Islet precursor cell (in vitro differentiated cells): ENCODE measurements at regions not wholly inside any gene's neighbourhood (a gene's known extent, or its start where the extent isn't known, plus 50 kb on each side); places are given as distances from the start of the nearest gene placed in this dataset.

ENCODE experiments used
- DNase-seq: peaks from one replicate; pipeline ENCODE4 v3.0.0-alpha.2; 2018

- DNase-seq = no peak
Measured at GRCh38 chr3:187465503-187465902, 97.3 kb downstream of the RTP4 start.

DNA sequence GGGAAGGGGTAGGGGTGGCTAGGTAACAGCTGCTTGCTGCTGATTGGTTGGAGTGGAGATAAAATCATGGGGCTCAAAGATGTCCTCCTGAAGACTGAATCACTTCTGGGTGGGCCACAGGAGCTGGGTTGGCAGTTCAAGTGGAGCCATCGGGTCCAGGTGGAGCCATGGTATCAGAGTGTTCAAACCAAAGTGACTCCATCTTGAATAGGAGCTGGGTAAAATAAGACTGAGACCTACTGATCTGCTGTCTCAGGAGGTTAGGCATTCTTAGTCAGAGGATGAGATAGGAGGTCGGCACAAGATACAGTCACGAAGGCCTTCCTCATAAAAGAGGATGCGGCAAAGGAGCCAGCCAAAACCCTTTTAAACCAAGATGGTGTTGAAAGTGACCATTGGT, 96.5 kb downstream of the RTP4 start:
- no peak for DNase-seq

- no peak for DNase-seq
Measured at GRCh38 chr3:187458921-187459320, 90.7 kb downstream of the RTP4 start.

- DNase-seq = no peak
Measured at GRCh38 chr3:187458383-187458782, 90.2 kb downstream of the RTP4 start.

DNA sequence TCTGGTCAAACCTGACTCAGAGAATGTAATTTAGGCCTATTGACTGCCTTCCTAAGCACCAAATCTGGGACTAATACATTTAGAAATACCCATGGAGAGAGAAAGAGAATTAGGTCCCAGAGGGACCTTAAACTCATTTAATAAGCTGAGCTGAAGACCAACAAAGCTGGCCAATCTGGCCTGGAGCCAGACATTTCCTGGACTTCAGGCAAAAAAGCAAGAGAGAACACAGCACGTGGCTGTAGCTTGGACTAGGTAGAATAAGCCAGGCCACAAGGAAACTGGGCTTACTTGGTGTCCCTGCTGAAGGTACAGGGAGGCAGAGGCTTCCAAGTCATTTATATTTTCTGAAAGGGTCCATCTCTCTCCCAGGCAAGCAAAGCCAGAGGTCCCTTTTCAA, 88.1 kb downstream of the RTP4 start:
- DNase-seq = no peak

DNA sequence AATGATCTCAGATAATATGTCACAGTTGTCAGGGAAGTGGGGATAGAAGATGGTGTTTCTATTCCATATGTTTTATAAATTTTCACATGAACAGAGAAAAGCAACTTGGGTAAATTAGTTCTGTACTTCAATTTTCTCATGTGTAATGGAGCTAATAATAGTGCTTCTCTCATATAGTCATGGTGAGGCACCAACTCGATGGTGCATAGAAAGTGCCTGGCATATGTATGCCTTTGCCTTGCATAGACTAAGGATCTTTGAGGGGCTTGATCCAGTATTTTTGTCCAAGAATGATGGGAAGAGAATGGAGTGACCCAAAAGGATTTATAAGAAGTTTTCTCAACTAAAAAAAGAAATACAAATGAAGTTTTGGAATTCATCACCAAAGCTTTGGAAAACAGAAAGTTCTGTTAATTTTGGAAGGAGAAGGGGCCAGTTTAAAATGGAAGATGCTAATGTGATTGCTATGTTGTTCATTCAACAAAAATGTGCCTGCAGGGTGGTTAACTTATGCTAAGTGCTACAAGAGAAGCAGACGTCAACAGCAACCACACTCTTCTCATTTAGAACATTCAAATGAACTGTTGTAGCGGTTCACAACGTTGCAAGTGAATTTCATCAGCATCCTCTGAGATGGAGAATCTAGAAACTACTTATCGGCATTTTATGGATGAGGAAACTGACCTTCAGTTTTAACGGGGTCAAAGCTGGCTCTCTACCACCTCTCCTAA, 86.1 kb downstream of the RTP4 start:
- no peak for DNase-seq

- DNase-seq = no peak
Measured at GRCh38 chr3:187450431-187451190, 82.4 kb downstream of the RTP4 start.

DNA sequence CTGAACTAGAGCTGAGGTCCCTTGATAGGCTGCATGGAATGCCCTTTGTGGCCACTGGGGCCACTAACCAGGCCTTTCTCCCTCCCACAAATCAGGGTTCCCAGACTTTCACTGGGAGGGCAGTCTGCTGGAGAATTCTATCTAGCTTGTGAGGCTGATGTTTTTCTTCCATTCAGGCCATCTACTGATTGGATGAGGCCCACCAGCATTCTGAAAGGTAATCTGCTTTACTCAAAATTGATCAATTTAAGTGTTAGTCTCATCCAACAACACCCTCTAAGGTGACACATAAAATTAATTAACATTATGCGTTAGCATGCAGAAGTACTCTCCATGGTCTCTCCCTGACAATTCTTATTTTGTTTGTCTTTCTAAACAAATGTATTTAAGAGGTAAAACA, 80.5 kb downstream of the RTP4 start:
- DNase-seq = no peak

DNA sequence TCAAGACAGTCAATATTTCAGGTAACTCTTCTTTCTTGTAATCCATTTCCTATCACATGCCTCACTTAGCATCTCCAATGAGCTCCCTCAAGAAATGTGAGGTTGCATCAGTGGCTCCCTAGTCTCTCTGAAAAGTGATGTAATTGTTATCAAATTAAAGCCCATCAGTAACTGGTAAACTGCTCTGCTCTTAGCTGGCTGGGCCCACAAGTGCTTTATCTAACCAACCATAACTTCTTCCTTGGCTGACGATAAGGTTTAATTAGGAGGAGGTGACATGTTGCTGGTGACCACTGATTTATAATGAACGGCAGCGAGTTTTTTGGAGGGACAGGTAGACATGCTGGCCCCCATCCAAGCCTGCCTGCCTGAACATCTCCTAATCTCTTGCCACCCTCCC, 79.6 kb downstream of the RTP4 start:
- no peak for DNase-seq

DNA sequence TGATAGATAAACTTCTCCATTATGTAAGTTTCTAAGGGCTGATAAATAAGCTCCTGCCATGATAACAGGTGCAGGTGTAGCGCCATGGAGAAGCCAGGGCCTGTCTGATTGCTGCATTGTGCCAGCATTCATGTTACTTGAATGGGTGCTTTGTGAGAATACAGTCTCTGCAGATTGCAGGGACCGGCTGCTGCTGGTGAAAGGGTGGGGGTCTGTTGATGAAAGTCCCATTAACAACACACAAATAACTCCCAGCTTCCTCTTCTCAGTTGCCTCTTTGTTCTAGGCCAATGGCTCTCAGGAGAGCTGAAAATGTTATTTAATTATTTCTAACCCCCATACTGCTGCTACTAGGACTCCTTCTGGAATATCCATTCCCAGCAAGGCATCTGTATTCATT, 77.2 kb downstream of the RTP4 start:
- no peak for DNase-seq

- DNase-seq = no peak
Measured at GRCh38 chr3:187434524-187434923, 66.3 kb downstream of the RTP4 start.

- DNase-seq = no peak
Measured at GRCh38 chr3:187430576-187430975, 62.4 kb downstream of the RTP4 start.
